Calu3 (cell line): ENCODE measurements at regions not wholly inside any gene's neighbourhood (a gene's known extent, or its start where the extent isn't known, plus 50 kb on each side); places are given as distances from the start of the nearest gene placed in this dataset.
A peak's percentile ranks its signal among the peaks of the same experiment; 100 is the strongest.

Experiments
- BruUV-seq: library from RNA; stranded (reverse); fragments of 400-500 nt; replicated peaks from 2 replicates; lab custom pipeline; 2021; lab: Mats Ljungman, UMichigan
- CTCF ChIA-PET: fragments of 300-600 bp; sonication (Branson Sonifier 250); formaldehyde crosslinking; loops from one replicate; lab custom pipeline; 2022; ENCODE audit warnings: antibody characterized with exemption; lab: Charles Lee
- DNase-seq: peaks from one replicate; pipeline ENCODE4 v3.0.0; 2022
- H3K27ac Mint-ChIP-seq: one replicate; pipeline ENCODE4 v1.8.0; 2022; ENCODE audit warnings: mixed read lengths; ENCODE audit not compliant: unreplicated experiment
- H3K27me3 Mint-ChIP-seq: one replicate; pipeline ENCODE4 v1.8.0; 2022; ENCODE audit warnings: mixed read lengths; ENCODE audit not compliant: unreplicated experiment
- H3K36me3 Mint-ChIP-seq: one replicate; pipeline ENCODE4 v1.8.0; 2022; ENCODE audit warnings: mild to moderate bottlenecking, moderate library complexity, mixed read lengths; ENCODE audit not compliant: insufficient read depth, unreplicated experiment
- H3K4me1 Mint-ChIP-seq: one replicate; pipeline ENCODE4 v1.8.0; 2022; ENCODE audit warnings: mild to moderate bottlenecking, low read depth, mixed read lengths; ENCODE audit not compliant: unreplicated experiment
- H3K4me3 Mint-ChIP-seq: one replicate; pipeline ENCODE4 v1.8.0; 2022; ENCODE audit warnings: mild to moderate bottlenecking, low read depth, moderate library complexity, mixed read lengths; ENCODE audit not compliant: unreplicated experiment
- H3K9me3 Mint-ChIP-seq: one replicate; pipeline ENCODE4 v1.8.0; 2022; ENCODE audit warnings: low read depth, mixed read lengths; ENCODE audit not compliant: unreplicated experiment
- intact Hi-C: fragments of 100-400 bp; cut with micrococcal nuclease; formaldehyde crosslinking; loops from one replicate; pipeline ENCODE4 v1.10.0; 2022; ENCODE audit not compliant: unreplicated experiment
- TF ChIP-seq, protein P1 (sequence below): fragments of 200-600 bp; IDR thresholded peaks from one replicate; pipeline ENCODE4 v1.8.0; 2022; ENCODE audit warnings: antibody characterized with exemption; ENCODE audit not compliant: unreplicated experiment

DNA sequence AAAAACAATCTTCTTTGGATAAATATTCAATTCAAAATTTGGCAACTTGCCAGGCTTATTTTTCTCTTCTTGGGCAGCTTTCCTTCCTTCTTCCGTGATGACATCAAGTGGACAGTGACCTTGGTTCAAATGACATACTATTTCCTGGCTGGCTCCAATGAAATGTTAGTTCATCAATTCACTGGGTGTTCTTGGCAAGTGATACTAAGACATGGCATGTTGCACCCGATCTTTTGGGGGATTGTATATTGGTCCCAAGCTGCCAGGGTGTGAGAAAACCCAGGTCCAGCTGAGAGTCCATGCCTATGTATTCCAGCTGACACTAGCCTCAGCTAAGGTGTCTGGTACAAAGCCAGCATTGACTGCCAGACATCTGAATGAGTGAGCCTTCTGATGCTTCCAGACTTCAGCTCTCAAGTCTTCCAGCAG lies 252.9 kb downstream of the MAT2B start:
- H3K27me3 Mint-ChIP-seq: no peaks in the 10 kb centered on the region
- TF ChIP-seq, protein P1, sequence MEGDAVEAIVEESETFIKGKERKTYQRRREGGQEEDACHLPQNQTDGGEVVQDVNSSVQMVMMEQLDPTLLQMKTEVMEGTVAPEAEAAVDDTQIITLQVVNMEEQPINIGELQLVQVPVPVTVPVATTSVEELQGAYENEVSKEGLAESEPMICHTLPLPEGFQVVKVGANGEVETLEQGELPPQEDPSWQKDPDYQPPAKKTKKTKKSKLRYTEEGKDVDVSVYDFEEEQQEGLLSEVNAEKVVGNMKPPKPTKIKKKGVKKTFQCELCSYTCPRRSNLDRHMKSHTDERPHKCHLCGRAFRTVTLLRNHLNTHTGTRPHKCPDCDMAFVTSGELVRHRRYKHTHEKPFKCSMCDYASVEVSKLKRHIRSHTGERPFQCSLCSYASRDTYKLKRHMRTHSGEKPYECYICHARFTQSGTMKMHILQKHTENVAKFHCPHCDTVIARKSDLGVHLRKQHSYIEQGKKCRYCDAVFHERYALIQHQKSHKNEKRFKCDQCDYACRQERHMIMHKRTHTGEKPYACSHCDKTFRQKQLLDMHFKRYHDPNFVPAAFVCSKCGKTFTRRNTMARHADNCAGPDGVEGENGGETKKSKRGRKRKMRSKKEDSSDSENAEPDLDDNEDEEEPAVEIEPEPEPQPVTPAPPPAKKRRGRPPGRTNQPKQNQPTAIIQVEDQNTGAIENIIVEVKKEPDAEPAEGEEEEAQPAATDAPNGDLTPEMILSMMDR: no peak
- peaks cover 7% of the 10 kb centered on the region for H3K4me1 Mint-ChIP-seq
- CTCF ChIA-PET: interaction anchor here (0.6 kb wide), 1 partner anchor 436 kb away, joined by 3 read pairs; no protein-coding TSS in a partner anchor
- BruUV-seq: no TSS peak
- H3K9me3 Mint-ChIP-seq: peaks cover 9% of the 10 kb centered on the region
- H3K36me3 Mint-ChIP-seq: no peaks in the 10 kb centered on the region
- no peak overlapping the region for H3K4me3 Mint-ChIP-seq
- DNase-seq: no peak
- H3K27ac Mint-ChIP-seq: no peak overlapping the region
- intact Hi-C loops: no loop called here

DNA sequence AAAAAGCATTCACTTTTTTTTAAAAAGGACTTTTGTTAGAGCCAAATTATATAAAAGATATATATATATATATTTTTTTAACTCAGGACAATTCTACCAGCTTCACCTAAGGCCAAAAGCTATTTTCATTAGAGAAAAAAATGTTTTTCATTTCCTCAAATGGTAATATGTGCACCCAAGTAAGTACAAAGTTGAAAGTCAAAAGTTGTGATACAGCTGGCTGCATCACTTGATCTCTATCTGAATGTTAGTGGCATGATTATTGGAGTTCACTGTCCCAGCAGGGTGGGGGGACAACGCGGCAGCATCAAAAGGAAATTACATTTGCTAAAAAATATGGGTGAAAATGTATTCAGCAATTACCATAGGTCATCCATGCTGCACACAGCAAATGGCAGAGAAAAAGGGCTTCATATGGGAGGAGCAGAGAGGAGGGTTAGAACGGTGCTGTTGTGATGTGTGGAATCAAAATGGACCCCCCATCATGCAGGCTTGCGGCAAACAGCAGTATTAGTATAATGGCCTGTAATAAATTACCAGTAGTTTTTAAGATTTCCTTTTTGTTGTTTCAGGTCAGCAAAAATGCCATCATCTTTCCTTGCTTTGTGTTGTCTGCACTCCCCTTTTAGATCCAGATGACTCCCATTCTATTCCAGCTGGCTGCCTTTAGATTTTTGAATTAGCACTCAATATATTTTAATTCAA lies 253.7 kb downstream of the MAT2B start:
- H3K4me1 Mint-ChIP-seq: peaks cover 7% of the 10 kb centered on the region

DNA sequence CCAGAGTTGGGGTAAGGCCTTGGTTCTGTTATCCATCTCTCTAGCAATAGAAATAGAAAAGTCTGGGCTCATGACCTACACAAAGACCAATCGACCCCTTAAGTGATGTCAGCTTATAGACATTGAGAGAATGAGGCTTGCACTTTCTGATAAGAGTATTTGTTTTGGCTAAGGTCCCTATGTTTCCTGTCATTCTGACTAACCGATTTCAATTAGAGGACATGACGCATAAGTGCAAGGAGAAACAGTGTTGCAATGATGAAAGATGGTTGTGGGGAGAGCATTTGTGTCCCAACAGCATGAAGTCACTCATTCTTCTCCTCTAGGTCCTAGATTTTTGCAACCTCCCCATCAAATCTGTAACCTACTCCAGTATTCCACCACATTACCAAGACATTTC lies 255.1 kb downstream of the MAT2B start:
- Mint-ChIP-seq H3K4me3 (no peak overlapping the region), H3K27ac (no peak overlapping the region), H3K36me3 (no peaks in the 10 kb centered on the region), H3K27me3 (no peaks in the 10 kb centered on the region), H3K4me1 (peaks cover 7% of the 10 kb centered on the region), H3K9me3 (peaks cover 5% of the 10 kb centered on the region)
- TF ChIP-seq, protein P1: no peak
- no TSS peak for BruUV-seq
- intact Hi-C loops: no loop called here
- CTCF ChIA-PET: no interaction called here
- DNase-seq: peak; percentile 12

More for the DNA sequence above, 253.7 kb downstream of the MAT2B start:
- no peak for DNase-seq
- no peak overlapping the region for H3K27ac Mint-ChIP-seq
- H3K4me3 Mint-ChIP-seq: no peak overlapping the region
- H3K27me3 Mint-ChIP-seq: no peaks in the 10 kb centered on the region
- H3K9me3 Mint-ChIP-seq: peaks cover 9% of the 10 kb centered on the region
- H3K36me3 Mint-ChIP-seq: no peaks in the 10 kb centered on the region
- TF ChIP-seq, protein P1: no peak
- intact Hi-C loops: no loop called here
- CTCF ChIA-PET: no interaction called here
- BruUV-seq: no TSS peak

DNA sequence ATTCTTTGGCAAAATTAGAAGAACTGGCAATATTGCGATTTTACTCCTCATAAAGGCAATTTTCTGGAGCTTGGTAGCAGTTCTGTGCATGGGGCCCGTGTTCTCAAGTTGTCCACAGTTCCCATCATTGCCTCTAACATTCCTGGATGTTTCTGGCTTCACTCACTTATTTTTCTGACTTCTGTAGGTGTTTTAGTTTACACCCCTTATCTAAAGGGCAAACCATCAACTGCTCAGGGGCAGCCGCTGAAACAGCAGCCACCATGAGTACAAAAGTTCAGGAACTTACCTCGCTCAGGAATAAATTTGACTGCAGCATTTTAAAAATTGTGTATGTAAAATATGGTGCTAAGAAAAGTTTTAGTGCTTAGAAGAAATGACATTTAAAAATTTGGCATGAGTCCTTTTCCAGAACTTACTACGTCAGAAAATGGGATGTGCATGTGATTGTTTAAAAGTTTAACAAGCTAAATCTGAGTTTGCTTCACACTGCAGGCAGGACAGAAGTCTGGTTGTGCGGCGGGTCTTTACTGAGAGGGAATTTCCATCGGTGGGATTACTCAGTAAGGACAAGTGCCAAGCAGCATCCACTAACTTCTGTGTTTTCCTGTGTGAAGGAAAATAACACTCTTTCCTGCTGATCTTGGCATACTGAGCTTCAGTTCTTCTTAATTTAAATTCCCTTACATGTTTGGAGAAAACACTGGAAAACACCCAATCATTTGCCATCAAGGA lies 261.7 kb downstream of the MAT2B start:
- Mint-ChIP-seq H3K9me3 (no peaks in the 10 kb centered on the region), H3K27ac (no peak overlapping the region), H3K36me3 (no peaks in the 10 kb centered on the region), H3K4me3 (no peak overlapping the region), H3K4me1 (no peaks in the 10 kb centered on the region), H3K27me3 (peaks cover 18% of the 10 kb centered on the region)
- DNase-seq: no peak
- TF ChIP-seq, protein P1: no peak
- no TSS peak for BruUV-seq
- CTCF ChIA-PET: no interaction called here
- intact Hi-C loops: no loop called here
